Stimulated activated CD8-positive, alpha-beta memory T cell treated with anti-CD3 and anti-CD28 coated beads, Interleukin-4, amount 100 ng/mL, for 48 hours (primary cell): ENCODE measurements at regions not wholly inside any gene's neighbourhood (a gene's known extent, or its start where the extent isn't known, plus 50 kb on each side); places are given as distances from the start of the nearest gene placed in this dataset.
"Not testable (repeated sequence)": the region's sequence is repeated elsewhere in the genome, so short reads cannot be mapped to it uniquely, and the experiment has no call there.

Experiments
- DNase-seq: peaks from one replicate; pipeline ENCODE4 v3.0.0-alpha.2; 2020

DNA sequence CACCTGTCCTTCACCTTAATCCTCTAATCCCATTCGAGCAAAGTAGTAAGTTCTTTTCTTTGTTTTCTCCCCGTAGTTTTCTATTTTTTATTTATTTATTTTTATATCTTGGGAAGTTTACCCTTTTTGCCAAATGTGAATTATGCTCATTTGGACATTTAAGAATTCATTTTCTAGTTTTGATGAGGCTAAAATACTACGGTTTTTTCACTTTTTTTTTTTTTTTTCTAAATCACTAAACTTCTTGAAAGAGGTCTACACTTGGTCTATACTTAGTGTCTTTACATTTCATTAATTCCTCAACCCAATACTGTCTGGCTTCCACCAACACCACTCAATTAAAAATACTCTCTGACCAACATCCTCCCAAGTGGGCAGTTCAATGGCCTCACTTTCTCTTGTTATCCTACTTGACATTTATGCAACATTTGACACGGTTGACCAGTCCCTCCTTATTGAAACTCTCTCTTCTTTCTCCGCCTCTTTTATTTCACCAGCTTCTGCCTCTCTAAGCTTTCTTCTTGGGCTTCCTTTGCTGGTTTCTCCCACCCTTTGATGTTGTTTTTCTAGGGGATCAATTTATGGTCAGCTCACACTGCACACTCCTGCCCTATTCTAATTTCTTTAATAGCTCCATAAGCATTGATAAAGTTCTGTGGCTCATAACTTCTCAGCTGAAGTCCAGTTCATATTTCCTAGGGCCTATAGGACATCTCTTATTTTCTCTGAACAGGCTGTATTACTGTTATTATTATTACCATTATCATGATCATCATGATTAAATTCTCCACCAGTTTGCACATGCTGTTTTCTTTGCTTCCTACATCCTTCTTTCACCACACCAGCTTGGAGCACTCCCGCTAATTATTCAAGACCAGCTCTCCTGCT is 72.6 kb upstream of the CITED2 start:
- DNase-seq = no peak

DNA sequence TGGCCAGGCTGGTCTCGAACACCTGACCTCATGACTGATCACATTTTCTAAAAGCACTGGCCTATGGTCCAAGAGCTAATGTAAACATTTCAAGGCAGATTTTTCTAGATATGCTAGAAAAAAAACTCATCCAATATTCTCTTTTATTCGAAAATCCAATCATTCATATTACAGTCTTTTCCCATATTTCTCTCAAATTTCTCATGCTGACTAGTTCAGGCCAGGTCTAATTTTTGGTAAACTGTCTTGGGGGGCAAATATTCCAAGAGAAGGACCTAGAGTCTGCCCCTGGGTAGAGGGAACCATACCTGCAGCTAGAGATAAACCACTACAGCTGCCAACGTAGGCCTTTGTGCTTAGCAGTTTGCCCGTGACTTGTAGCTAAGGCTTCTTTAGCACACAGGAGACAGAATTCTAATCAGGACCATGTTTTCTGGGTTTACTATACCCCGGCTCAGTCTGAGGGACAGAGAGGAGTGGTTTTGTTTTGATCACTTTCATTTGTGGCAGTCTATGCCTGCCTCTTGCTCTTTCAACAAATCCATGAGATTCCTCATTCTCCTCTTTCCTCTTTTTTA is 71.8 kb upstream of the CITED2 start:
- DNase-seq = no peak

GRCh38 chr6:139444273-139444787 is 69.9 kb upstream of the CITED2 start:
- not testable (repeated sequence) for DNase-seq

- DNase-seq = no peak
Measured at GRCh38 chr6:139443231-139444112, 69.0 kb upstream of the CITED2 start.

DNA sequence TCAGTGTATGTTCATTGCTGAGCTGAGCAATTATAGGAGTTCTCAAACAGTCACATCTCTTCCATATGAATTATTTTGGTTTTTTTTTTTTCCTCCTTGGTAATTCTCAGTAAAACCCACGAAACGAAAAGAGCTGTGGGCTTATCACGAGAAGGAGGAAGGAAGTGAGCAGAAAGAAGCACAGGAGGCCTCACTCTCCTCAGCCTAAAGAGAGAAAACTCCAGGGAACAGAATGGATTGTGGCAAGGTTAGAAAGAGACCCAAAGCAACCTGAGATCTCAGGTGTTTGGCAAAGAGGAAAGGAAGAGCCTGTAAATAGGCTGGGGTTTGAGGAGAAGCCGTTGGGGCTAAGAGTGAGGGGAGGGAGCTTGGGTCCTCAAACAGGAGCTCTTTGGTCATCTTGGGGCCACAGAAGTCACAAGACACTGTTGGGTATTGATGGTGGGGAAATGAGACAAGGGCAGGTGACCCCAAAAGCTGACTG is 67.8 kb upstream of the CITED2 start:
- no peak for DNase-seq

GRCh38 chr6:139439349-139439748 is 64.9 kb upstream of the CITED2 start:
- no peak for DNase-seq

DNA sequence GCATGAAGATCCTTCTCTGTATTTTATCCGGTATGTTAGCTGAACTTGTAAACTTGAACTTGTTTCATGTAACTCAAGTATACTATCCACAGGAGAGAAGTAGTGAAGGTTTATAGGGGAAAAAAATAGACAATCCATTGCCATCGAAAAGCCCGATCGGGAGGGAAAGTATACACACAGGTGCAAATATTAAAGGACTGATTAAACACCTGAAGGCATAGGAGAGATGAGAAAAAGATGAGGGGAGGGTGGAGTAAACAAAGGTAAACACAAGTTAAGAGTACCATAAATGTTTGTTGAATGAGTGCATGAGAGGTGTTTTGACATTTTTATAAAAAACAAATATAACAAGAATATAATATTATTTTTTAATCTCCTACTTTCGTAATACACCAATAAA is 64.3 kb upstream of the CITED2 start:
- no peak for DNase-seq

DNA sequence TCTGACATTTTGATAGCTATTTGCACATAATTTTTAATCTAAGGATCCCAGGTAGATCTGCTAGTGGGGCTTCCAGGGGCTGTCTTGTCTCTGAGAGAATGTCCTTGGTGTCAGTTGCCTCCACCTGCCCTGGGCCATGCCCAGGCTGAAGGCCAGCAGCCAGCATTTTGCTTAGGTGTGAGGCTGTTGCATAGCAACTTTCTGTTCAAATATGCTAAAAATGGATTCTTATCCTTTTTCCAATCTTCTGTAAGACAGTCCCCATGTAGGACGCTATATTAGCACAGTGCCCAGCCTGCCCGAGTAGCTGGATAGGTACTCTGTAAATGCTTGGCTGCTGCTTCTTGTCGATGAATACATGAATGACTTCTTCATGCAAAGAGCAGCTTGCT is 62.5 kb upstream of the CITED2 start:
- no peak for DNase-seq

GRCh38 chr6:139436200-139436956 is 61.9 kb upstream of the CITED2 start:
- no peak for DNase-seq

GRCh38 chr6:139433631-139434419 is 59.4 kb upstream of the CITED2 start:
- DNase-seq = no peak

DNA sequence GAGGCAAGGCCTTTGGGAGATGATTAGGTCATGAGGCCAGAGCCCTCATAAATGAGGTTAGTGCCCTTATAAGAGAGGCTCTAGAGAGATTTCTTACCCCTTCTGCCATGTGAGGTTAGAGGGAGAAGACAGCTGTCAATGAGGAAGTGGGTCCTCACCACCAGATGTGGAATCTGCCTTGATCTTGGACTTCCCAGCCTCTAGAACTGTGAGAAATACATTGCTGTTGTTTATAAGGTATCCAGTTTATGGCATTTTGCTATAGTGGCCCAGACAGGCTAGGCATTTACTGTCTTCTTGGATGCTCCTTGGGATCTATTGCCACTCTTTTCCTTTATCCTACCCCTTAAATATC is 57.1 kb upstream of the CITED2 start:
- no peak for DNase-seq

GRCh38 chr6:139430899-139431601 is 56.6 kb upstream of the CITED2 start:
- DNase-seq = no peak

- no peak for DNase-seq
Measured at GRCh38 chr6:139429580-139430145, 55.2 kb upstream of the CITED2 start.

DNA sequence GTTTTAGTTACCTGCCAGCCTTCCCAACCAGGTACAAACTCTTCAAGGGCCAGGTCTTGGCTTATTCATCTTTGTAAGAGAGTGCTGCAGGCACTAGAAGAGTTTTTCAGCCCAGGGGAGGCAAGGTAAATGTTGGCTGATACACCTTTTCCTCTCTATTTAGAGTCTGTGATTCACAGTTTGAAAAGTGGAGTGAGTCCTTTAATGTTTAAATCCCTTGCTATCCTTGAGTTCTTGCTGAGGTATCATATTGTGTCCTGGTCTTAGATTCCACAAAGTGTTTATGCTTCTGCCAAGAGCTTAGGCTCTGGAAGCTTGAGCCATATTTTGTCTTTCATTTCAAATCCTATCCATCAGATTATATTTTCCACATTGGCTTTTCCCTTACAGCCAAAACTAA is 52.8 kb upstream of the CITED2 start:
- no peak for DNase-seq

GRCh38 chr6:139426795-139427194 is 52.3 kb upstream of the CITED2 start:
- DNase-seq = no peak

GRCh38 chr6:139425780-139426179 is 51.3 kb upstream of the CITED2 start:
- no peak for DNase-seq

DNA sequence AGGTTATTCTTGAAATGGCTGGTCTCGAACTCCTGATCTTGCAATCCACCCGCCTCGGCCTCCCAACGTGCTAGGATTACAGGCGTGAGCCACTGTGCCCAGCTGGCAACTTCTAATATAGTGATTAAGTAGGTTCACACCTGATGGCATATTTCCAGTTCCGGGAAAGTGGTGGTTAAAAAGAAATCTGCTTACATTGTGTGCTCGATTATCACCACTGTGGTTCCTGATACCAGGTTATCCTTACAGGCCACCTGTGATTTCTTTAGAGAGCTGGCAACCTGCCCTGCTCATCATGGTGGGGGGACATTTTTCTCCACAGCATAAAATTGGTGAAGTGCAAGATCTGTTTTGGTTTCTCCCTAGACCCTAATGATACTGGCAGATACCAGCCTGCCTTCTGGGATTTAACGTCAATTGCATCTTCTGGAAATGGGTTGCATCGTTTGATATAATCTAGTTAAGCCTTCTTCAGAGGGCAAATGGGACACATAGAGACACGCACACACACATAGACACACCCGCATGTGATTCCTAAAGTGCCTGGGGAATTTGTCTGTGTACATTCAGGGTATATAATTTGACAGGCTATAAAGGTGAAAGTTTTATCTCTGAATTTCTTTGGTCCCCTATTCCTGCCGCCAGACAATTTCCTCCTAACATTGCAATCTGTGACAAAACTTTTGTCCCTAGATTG is 49.7 kb upstream of the CITED2 start:
- no peak for DNase-seq
